ENCODE measurements at regions not wholly inside any gene's neighbourhood (a gene's known extent, or its start where the extent isn't known, plus 50 kb on each side); places are given as distances from the start of the nearest gene placed in this dataset.

GRCh38 chr10:81027223-81027622 lies 489.5 kb downstream of the SH2D4B start:
- in situ Hi-C loops (cut with MboI) (no loop called here), intact Hi-C loops (cut with micrococcal nuclease; ENCODE audit: unreplicated experiment) (no loop called here)
- BruUV-seq (replicated peaks) = no TSS peak
- ChIA-PET SMC1A (ENCODE audit: uncharacterized antibody, unreplicated experiment) (interaction anchor here (0.7 to 1.4 kb wide), 3 partner anchors 8 to 152 kb away, joined by 3 to 5 read pairs (median 3); no protein-coding TSS in a partner anchor), CTCF (interaction anchor here (4.1 kb wide), 1 partner anchor 9 kb away, joined by 23 read pairs; no protein-coding TSS in a partner anchor), RAD21 (ENCODE audit: unreplicated experiment) (interaction anchor here (0.8 kb wide), 1 partner anchor 153 kb away, joined by 3 read pairs; no protein-coding TSS in a partner anchor), POLR2A (no interaction called here)
- 40% methylated on average over 1 of the region's 1 CpG for WGBS (ENCODE audit: insufficient coverage, insufficient replicate concordance, low lambda C conversion rate, missing lambda C conversion rate)
- Histone ChIP-seq H3K9me3 (replicated peaks; ENCODE audit: control insufficient read depth, insufficient read depth, low read length) (peaks cover 4% of the 10 kb centered on the region; the same call in 1 of the 3 replicates), H3K36me3 (ENCODE audit: control insufficient read depth in 2 of 2, insufficient read depth in 2 of 2, low read length in 1 of 2) (no peaks in the 10 kb centered on the region), H3K4me3 (no peak overlapping the region), H3K9ac (ENCODE audit: control insufficient read depth, insufficient read depth, low read length) (no peak overlapping the region), H3K4me2 (ENCODE audit: control insufficient read depth, insufficient read depth) (no peak overlapping the region), H2AFZ (ENCODE audit: control insufficient read depth, low read depth, low read length) (no peak overlapping the region), H3K27ac (ENCODE audit: control insufficient read depth, insufficient read depth) (no peak overlapping the region), H3K27me3 (replicated peaks in 1 of 2; ENCODE audit: control insufficient read depth in 2 of 2, insufficient read depth in 2 of 2, low read length in 1 of 2) (no peaks in the 10 kb centered on the region), H4K20me1 (ENCODE audit: control insufficient read depth, insufficient read depth) (no peaks in the 10 kb centered on the region), H3K79me2 (ENCODE audit: control insufficient read depth, insufficient read depth, low read length) (no peaks in the 10 kb centered on the region), H3K4me1 (ENCODE audit: control insufficient read depth, insufficient read depth, low read length) (peaks cover 1% of the 10 kb centered on the region)
- FAIRE-seq (no peak), ATAC-seq (no peak), DNase-seq (ENCODE audit: low read depth, low spot score) (no peak)
- TF ChIP-seq TCF12 (IDR thresholded peaks at IDR 0.05; ENCODE audit: low read depth, low read length) = no peak
- no peak for TF ChIP-seq SMAD5 (IDR thresholded peaks at IDR 0.05; ENCODE audit: low read depth)

- no peaks in the 10 kb centered on the region for H3K36me3 ChIP-seq (ENCODE audit: control insufficient read depth in 2 of 2, insufficient read depth in 2 of 2, low read length in 1 of 2)
- WGBS (ENCODE audit: insufficient coverage, insufficient replicate concordance, low lambda C conversion rate, missing lambda C conversion rate) = 85% methylated on average over 4 of the region's 4 CpGs
- in situ Hi-C loops (cut with MboI) (no loop called here), intact Hi-C loops (cut with micrococcal nuclease; ENCODE audit: unreplicated experiment) (no loop called here)
- no peak for DNase-seq (ENCODE audit: low read depth, low spot score)
- ChIA-PET RAD21 (ENCODE audit: unreplicated experiment) (interaction anchor here (0.9 kb wide), 1 partner anchor 152 kb away, joined by 3 read pairs; no protein-coding TSS in a partner anchor), POLR2A (no interaction called here), SMC1A (ENCODE audit: uncharacterized antibody, unreplicated experiment) (interaction anchor here (0.7 to 1.4 kb wide), 3 partner anchors 9 to 152 kb away, joined by 3 to 5 read pairs (median 3); no protein-coding TSS in a partner anchor), CTCF (interaction anchor here (4.1 kb wide), 1 partner anchor 9 kb away, joined by 23 read pairs; no protein-coding TSS in a partner anchor)
- ATAC-seq = no peak
- H3K27me3 ChIP-seq (replicated peaks in 1 of 2; ENCODE audit: control insufficient read depth in 2 of 2, insufficient read depth in 2 of 2, low read length in 1 of 2) = no peaks in the 10 kb centered on the region
- no peak overlapping the region for H3K27ac ChIP-seq (ENCODE audit: control insufficient read depth, insufficient read depth)
- H3K9ac ChIP-seq (ENCODE audit: control insufficient read depth, insufficient read depth, low read length) = no peak overlapping the region
- no peak overlapping the region for H3K4me3 ChIP-seq
- BruUV-seq (replicated peaks) = no TSS peak
- no peak overlapping the region for H2AFZ ChIP-seq (ENCODE audit: control insufficient read depth, low read depth, low read length)
- no peak overlapping the region for H3K4me2 ChIP-seq (ENCODE audit: control insufficient read depth, insufficient read depth)
- H3K4me1 ChIP-seq (ENCODE audit: control insufficient read depth, insufficient read depth, low read length) = peaks cover 6% of the 10 kb centered on the region
- peaks cover 4% of the 10 kb centered on the region; the same call in 2 of the 3 replicates for H3K9me3 ChIP-seq (replicated peaks; ENCODE audit: control insufficient read depth, insufficient read depth, low read length)
- H4K20me1 ChIP-seq (ENCODE audit: control insufficient read depth, insufficient read depth) = no peaks in the 10 kb centered on the region
- H3K79me2 ChIP-seq (ENCODE audit: control insufficient read depth, insufficient read depth, low read length) = no peaks in the 10 kb centered on the region
- no peak for FAIRE-seq
- TF ChIP-seq MAX (IDR thresholded peaks at IDR 0.05; ENCODE audit: low read depth, low read length) = no peak
- no peak for TF ChIP-seq ZNF274 (IDR thresholded peaks at IDR 0.05; ENCODE audit: insufficient read depth, insufficient read length)
- TF ChIP-seq HDGF (IDR thresholded peaks at IDR 0.05) = no peak
- TF ChIP-seq ZNF592 (IDR thresholded peaks at IDR 0.05) = no peak
- no peak for TF ChIP-seq SIN3A (IDR thresholded peaks at IDR 0.05; ENCODE audit: low read depth, low read length)
- TF ChIP-seq ZBTB40 (IDR thresholded peaks at IDR 0.05; ENCODE audit: borderline replicate concordance) = no peak
- TF ChIP-seq SMARCA5 (IDR thresholded peaks at IDR 0.05) = no peak
- no peak for TF ChIP-seq CHD2 (IDR thresholded peaks at IDR 0.05; ENCODE audit: borderline replicate concordance, low read depth, low read length)
Measured at GRCh38 chr10:81027706-81028105, 490.0 kb downstream of the SH2D4B start.
